H1 (cell line): ENCODE measurements at regions not wholly inside any gene's neighbourhood (a gene's known extent, or its start where the extent isn't known, plus 50 kb on each side); places are given as distances from the start of the nearest gene placed in this dataset.

Source experiments
- CTCF ChIA-PET: fragments of 300-600 bp; sonication (Branson Sonifier 250); formaldehyde crosslinking; loops from one replicate; lab custom pipeline; 2021; ENCODE audit not compliant: partially characterized antibody; lab: Charles Lee
- POLR2A ChIA-PET: fragments of 300-600 bp; sonication (Branson Sonifier 250); formaldehyde crosslinking; loops from one replicate; lab custom pipeline; 2021; ENCODE audit warnings: inconsistent platforms; ENCODE audit not compliant: partially characterized antibody; lab: Charles Lee
- DNase-seq, 2 experiments: peaks; one replicate each; pipeline versions ENCODE4 v3.0.0 to v3.0.0-alpha.2; 2010 to 2022; ENCODE audit warnings: low spot score in 2 of 2, low read depth in 1 of 2, mixed read lengths in 1 of 2
- FAIRE-seq: peaks from 2 replicates; lab custom pipeline; 2011; peaks lifted over from hg19 to GRCh38; lab: Jason Lieb, UNC
- H2AFZ ChIP-seq: 2 replicates; pipeline ENCODE4 v1.8.1; 2012; ENCODE audit warnings: low read length, inconsistent platforms
- H2AK5ac ChIP-seq: 2 replicates; pipeline ENCODE4 v1.6.1; 2013; ENCODE audit warnings: low read depth, low read length
- H2BK120ac ChIP-seq: replicated peaks from 2 replicates; pipeline ENCODE3; 2013; ENCODE audit warnings: low read depth, low read length, inconsistent platforms
- H2BK12ac ChIP-seq: 2 replicates; pipeline ENCODE4 v1.6.1; 2013; ENCODE audit warnings: low read depth, low read length
- H2BK15ac ChIP-seq: 2 replicates; pipeline ENCODE4 v1.6.1; 2013; ENCODE audit warnings: low read length
- H2BK20ac ChIP-seq: 2 replicates; pipeline ENCODE4 v1.6.1; 2013; ENCODE audit warnings: low read length
- H2BK5ac ChIP-seq: 2 replicates; pipeline ENCODE4 v1.6.1; 2013; ENCODE audit warnings: low read depth, low read length
- H3K14ac ChIP-seq: 2 replicates; pipeline ENCODE4 v1.6.1; 2013; ENCODE audit warnings: inconsistent platforms; ENCODE audit not compliant: insufficient read length
- H3K18ac ChIP-seq: 2 replicates; pipeline ENCODE4 v1.6.1; 2013; ENCODE audit warnings: low read length; ENCODE audit errors: extremely low read depth
- H3K23ac ChIP-seq: 2 replicates; pipeline ENCODE4 v1.6.1; 2013; ENCODE audit warnings: inconsistent platforms; ENCODE audit not compliant: insufficient read length
- H3K23me2 ChIP-seq: 2 replicates; pipeline ENCODE4 v1.6.1; 2013; ENCODE audit warnings: low read depth, low read length
- H3K27ac ChIP-seq: 2 replicates; pipeline ENCODE4 v1.6.1; 2011; ENCODE audit warnings: low read depth, low read length, inconsistent platforms
- H3K27me3 ChIP-seq, 4 experiments: replicated peaks in 1 of 4; 1 replicate in 1 of 4; 2 replicates in 3 of 4; pipeline versions ENCODE4 v1.6.1 to v1.8.1; 2011 to 2013; ENCODE audit warnings: low read length in 3 of 4, mild to moderate bottlenecking in 3 of 4, inconsistent platforms in 2 of 4, mixed read lengths in 2 of 4, moderate library complexity in 1 of 4; ENCODE audit not compliant: control insufficient read depth in 3 of 4, insufficient read depth in 3 of 4; ENCODE audit errors: extremely low read depth in 1 of 4
- H3K36me3 ChIP-seq, 4 experiments: 2 replicates each; pipeline versions ENCODE4 v1.6.1 to v1.8.1; 2011 to 2013; ENCODE audit warnings: mild to moderate bottlenecking in 4 of 4, low read length in 3 of 4, moderate library complexity in 2 of 4, control low read depth in 1 of 4, inconsistent platforms in 1 of 4; ENCODE audit not compliant: insufficient read depth in 4 of 4, control insufficient read depth in 2 of 4
- H3K4ac ChIP-seq: replicated peaks from 2 replicates; pipeline ENCODE3; 2013; ENCODE audit warnings: low read length, low read depth, mixed read lengths, inconsistent platforms; ENCODE audit not compliant: insufficient read length
- H3K4me1 ChIP-seq, 4 experiments: replicated peaks in 1 of 4; 1 replicate in 1 of 4; 2 replicates in 3 of 4; pipeline versions ENCODE4 v1.6.1 to v1.8.1; 2011 to 2013; ENCODE audit warnings: low read length in 3 of 4, inconsistent platforms in 2 of 4, mixed read lengths in 1 of 4; ENCODE audit not compliant: insufficient read depth in 4 of 4, control insufficient read depth in 3 of 4
- H3K4me2 ChIP-seq, 2 experiments: 2 replicates each; pipeline versions ENCODE4 v1.6.1 to v1.8.1; 2011 to 2013; ENCODE audit warnings: low read depth in 2 of 2, low read length in 2 of 2, control low read depth in 1 of 2, inconsistent platforms in 1 of 2, mild to moderate bottlenecking in 1 of 2; ENCODE audit not compliant: insufficient read depth in 1 of 2
- H3K4me3 ChIP-seq, 4 experiments: fragments of 200-600, 300-600 bp in 1 of 4; sonication (generic), shearing (Covaris generic), sonication (Bioruptor Twin) in 1 of 4; 2 replicates each; pipeline versions ENCODE4 v1.5.1 to v1.8.1; 2011 to 2016; ENCODE audit warnings: low read length in 4 of 4, low read depth in 3 of 4, control low read depth in 2 of 4, inconsistent platforms in 2 of 4, mild to moderate bottlenecking in 2 of 4, mixed read lengths in 1 of 4, moderate library complexity in 1 of 4; ENCODE audit not compliant: insufficient read depth in 2 of 4; ENCODE audit errors: extremely low read depth in 1 of 4
- H3K56ac ChIP-seq: replicated peaks from 2 replicates; pipeline ENCODE3; 2013; ENCODE audit warnings: low read depth, mild to moderate bottlenecking, mixed read lengths, low read length, inconsistent platforms; ENCODE audit not compliant: insufficient read length
- H3K79me1 ChIP-seq: 2 replicates; pipeline ENCODE4 v1.6.1; 2013; ENCODE audit warnings: low read depth, low read length, control low read depth
- H3K79me2 ChIP-seq, 2 experiments: 2 replicates each; pipeline versions ENCODE4 v1.6.1 to v1.8.1; 2012 to 2013; ENCODE audit warnings: low read length in 2 of 2, mild to moderate bottlenecking in 2 of 2, inconsistent platforms in 1 of 2; ENCODE audit not compliant: insufficient read depth in 2 of 2, control insufficient read depth in 1 of 2
- H3K9ac ChIP-seq, 4 experiments: replicated peaks in 1 of 4; 1 replicate in 1 of 4; 2 replicates in 3 of 4; pipeline versions ENCODE4 v1.6.1 to v1.8.1; 2011 to 2013; ENCODE audit warnings: low read depth in 3 of 4, low read length in 3 of 4, control low read depth in 2 of 4, mild to moderate bottlenecking in 2 of 4, moderate library complexity in 2 of 4, inconsistent platforms in 1 of 4; ENCODE audit errors: extremely low read depth in 1 of 4
- H3K9me3 ChIP-seq, 2 experiments: 2 replicates each; pipeline versions ENCODE4 v1.6.1 to v1.8.1; 2012 to 2013; ENCODE audit warnings: mild to moderate bottlenecking in 2 of 2, moderate library complexity in 2 of 2, control low read depth in 1 of 2, inconsistent platforms in 1 of 2, low read depth in 1 of 2, low read length in 1 of 2, mixed read lengths in 1 of 2; ENCODE audit not compliant: insufficient read depth in 2 of 2
- H4K20me1 ChIP-seq, 2 experiments: replicated peaks in 1 of 2; 2 replicates each; pipeline versions ENCODE3 to v1.8.1; 2011 to 2013; ENCODE audit warnings: inconsistent platforms in 2 of 2, low read length in 2 of 2, mild to moderate bottlenecking in 1 of 2; ENCODE audit not compliant: insufficient read depth in 2 of 2, control insufficient read depth in 1 of 2
- H4K5ac ChIP-seq: 2 replicates; pipeline ENCODE4 v1.6.1; 2013; ENCODE audit warnings: low read length, low read depth, mixed read lengths, inconsistent platforms; ENCODE audit not compliant: insufficient read length
- H4K8ac ChIP-seq: 2 replicates; pipeline ENCODE4 v1.8.0; 2013; ENCODE audit warnings: mild to moderate bottlenecking, moderate library complexity, low read length, inconsistent platforms; ENCODE audit not compliant: insufficient read depth; ENCODE audit errors: extremely low read depth
- H4K91ac ChIP-seq: replicated peaks from 2 replicates; pipeline ENCODE3; 2013; ENCODE audit warnings: low read length, mixed read lengths, inconsistent platforms; ENCODE audit not compliant: insufficient read length
- POU5F1 ChIP-seq: IDR thresholded peaks from 2 replicates; pipeline ENCODE4 v1.6.1; 2011; ENCODE audit warnings: low read depth, mild to moderate bottlenecking, low read length, moderate library complexity
- RFX5 ChIP-seq: IDR thresholded peaks from 2 replicates; pipeline ENCODE4 v1.6.1; 2011; ENCODE audit warnings: low read depth, low read length, improper control_type of control experiment, borderline replicate concordance
- WGBS, 2 experiments: shearing (Covaris generic) in 1 of 2; methylation state at CpG; one replicate each; pipeline versions ENCODE4 v1.1.6 to v1.1.7; 2013 to 2015; ENCODE audit warnings: low lambda C conversion rate in 2 of 2, mixed read lengths in 2 of 2, inconsistent platforms in 1 of 2, low coverage in 1 of 2, missing lambda C conversion rate in 1 of 2; ENCODE audit not compliant: insufficient replicate concordance in 2 of 2, insufficient coverage in 1 of 2, insufficient read length in 1 of 2; ENCODE audit errors: extremely low coverage in 1 of 2, missing lambda C conversion rate in 1 of 2; 5-methylcytosine and 5-hydroxymethylcytosine counted together
- TF ChIP-seq, protein P1 (sequence below): IDR thresholded peaks from 2 replicates; pipeline ENCODE4 v1.6.1; 2011; ENCODE audit warnings: low read depth, mild to moderate bottlenecking, low read length; ENCODE audit not compliant: insufficient read depth

DNA sequence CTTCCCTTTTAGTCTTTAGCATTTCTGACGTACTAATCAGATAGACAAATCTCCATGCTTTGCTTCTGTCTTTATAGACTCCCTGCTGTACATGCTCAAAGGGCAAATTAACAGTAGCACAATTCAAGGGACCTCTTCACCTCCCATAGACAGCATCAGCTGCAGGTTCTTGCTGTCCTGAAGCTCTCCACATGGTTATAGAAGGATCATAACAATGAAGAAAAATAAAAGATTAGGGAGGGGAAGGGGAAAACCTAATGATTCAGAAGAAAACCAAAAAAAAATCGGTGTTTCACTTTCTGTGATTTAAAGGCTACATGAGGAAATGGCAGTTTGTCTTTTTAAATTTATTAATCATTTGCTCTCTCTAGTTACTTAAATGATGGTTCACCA lies 155.5 kb downstream of the PTCSC3 start:
- ChIA-PET CTCF (interaction anchor here (0.8 to 1.6 kb wide), 3 partner anchors 10 to 138 kb away, joined by 3 to 5 read pairs (median 5); no protein-coding TSS in a partner anchor), POLR2A (no interaction called here)
- no peak overlapping the region for H2AFZ ChIP-seq
- no peak overlapping the region for H3K9ac ChIP-seq
- no peak overlapping the region for H2BK120ac ChIP-seq
- no peaks in the 10 kb centered on the region for H3K9me3 ChIP-seq
- H3K27me3 ChIP-seq: no peaks in the 10 kb centered on the region
- no peaks in the 10 kb centered on the region for H3K36me3 ChIP-seq
- no peak overlapping the region for H3K4ac ChIP-seq
- H3K18ac ChIP-seq: no peak overlapping the region
- H2BK15ac ChIP-seq: no peak overlapping the region
- no peak overlapping the region for H2AK5ac ChIP-seq
- no peak overlapping the region for H3K4me3 ChIP-seq
- H4K8ac ChIP-seq: no peak overlapping the region
- DNase-seq (no peak), FAIRE-seq (no peak)
- H3K79me2 ChIP-seq: no peaks in the 10 kb centered on the region
- H3K79me1 ChIP-seq: no peaks in the 10 kb centered on the region
- H3K14ac ChIP-seq: no peak overlapping the region
- WGBS, 2 experiments: 86% methylated on average over 2 of the region's 2 CpGs; no CpG with 5 or more reads in 1 of the 2 experiments
- no peaks in the 10 kb centered on the region for H3K4me1 ChIP-seq
- H3K56ac ChIP-seq: no peak overlapping the region
- H4K91ac ChIP-seq: no peak overlapping the region
- TF ChIP-seq POU5F1 (no peak), RFX5 (no peak)
- TF ChIP-seq, protein P1, sequence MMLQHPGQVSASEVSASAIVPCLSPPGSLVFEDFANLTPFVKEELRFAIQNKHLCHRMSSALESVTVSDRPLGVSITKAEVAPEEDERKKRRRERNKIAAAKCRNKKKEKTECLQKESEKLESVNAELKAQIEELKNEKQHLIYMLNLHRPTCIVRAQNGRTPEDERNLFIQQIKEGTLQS: no peak
- no peak overlapping the region for H3K23ac ChIP-seq
- no peak overlapping the region for H3K4me2 ChIP-seq
- no peaks in the 10 kb centered on the region for H4K20me1 ChIP-seq
- H2BK20ac ChIP-seq: no peak overlapping the region
- no peak overlapping the region for H2BK12ac ChIP-seq
- no peak overlapping the region for H2BK5ac ChIP-seq
- no peaks in the 10 kb centered on the region; the same call in 1 of the 2 replicates for H3K23me2 ChIP-seq
- no peak overlapping the region for H4K5ac ChIP-seq
- no peak overlapping the region for H3K27ac ChIP-seq
